GM23338 (cell line): ENCODE measurements at regions not wholly inside any gene's neighbourhood (a gene's known extent, or its start where the extent isn't known, plus 50 kb on each side); places are given as distances from the start of the nearest gene placed in this dataset.

Source experiments
- ATAC-seq: fragments of 200-7000 bp; cut with Tn5 transposase; 3 replicates; pipeline ENCODE4 v1.9.1; 2020
- DNase-seq: peaks from one replicate; pipeline ENCODE4 v3.0.0-alpha.2; 2015; ENCODE audit warnings: low spot score
- H2AFZ ChIP-seq: fragments of 200-600 bp; sonication (generic); 2 replicates; pipeline ENCODE4 v1.8.0; 2016; ENCODE audit warnings: antibody characterized with exemption, mild to moderate bottlenecking, moderate library complexity
- H3F3A ChIP-seq: fragments of 200-600 bp; sonication (generic); replicated peaks from 2 replicates; pipeline ENCODE4 v1.8.0; 2017; ENCODE audit warnings: antibody characterized with exemption, mixed run types, low read depth
- H3K27ac ChIP-seq: fragments of 200-600 bp; sonication (generic); 2 replicates; pipeline ENCODE4 v1.6.1; 2016; ENCODE audit warnings: low read depth
- H3K27me3 ChIP-seq: fragments of 200-600 bp; sonication (generic); 2 replicates; pipeline ENCODE4 v1.8.0; 2016; ENCODE audit warnings: mild to moderate bottlenecking, mixed run types, moderate library complexity; ENCODE audit not compliant: insufficient read depth
- H3K36me3 ChIP-seq: fragments of 200-600 bp; sonication (generic); 2 replicates; pipeline ENCODE4 v1.8.0; 2016; ENCODE audit warnings: mild to moderate bottlenecking; ENCODE audit not compliant: insufficient read depth
- H3K4me1 ChIP-seq: fragments of 200-600 bp; sonication (generic); 2 replicates; pipeline ENCODE4 v1.8.0; 2016; ENCODE audit warnings: mild to moderate bottlenecking, moderate library complexity; ENCODE audit not compliant: insufficient read depth
- H3K4me2 ChIP-seq: fragments of 200-600 bp; sonication (generic); 2 replicates; pipeline ENCODE4 v1.7.1; 2017; ENCODE audit warnings: mixed run types
- H3K4me3 ChIP-seq: fragments of 200-600 bp; sonication (generic); 2 replicates; pipeline ENCODE4 v1.6.1; 2016; ENCODE audit warnings: mixed run types
- H3K79me2 ChIP-seq: fragments of 200-600 bp; sonication (generic); replicated peaks from 2 replicates; pipeline ENCODE4 v1.8.0; 2017; ENCODE audit warnings: mild to moderate bottlenecking; ENCODE audit not compliant: insufficient read depth
- H3K9me2 ChIP-seq: fragments of 200-600 bp; sonication (generic); 2 replicates; pipeline ENCODE4 v1.8.0; 2017; ENCODE audit not compliant: insufficient read depth
- H4K20me1 ChIP-seq: fragments of 200-600 bp; sonication (generic); replicated peaks from 2 replicates; pipeline ENCODE4 v1.8.0; 2017; ENCODE audit warnings: mild to moderate bottlenecking; ENCODE audit not compliant: insufficient read depth
- H3K27ac Mint-ChIP-seq: 2 replicates; pipeline ENCODE4 v1.8.0; 2020; ENCODE audit warnings: inconsistent platforms, mild to moderate bottlenecking, moderate library complexity, mixed read lengths
- H3K27me3 Mint-ChIP-seq: 3 replicates; pipeline ENCODE4 v1.8.0; 2022; ENCODE audit warnings: low read depth, mild to moderate bottlenecking, moderate library complexity, mixed read lengths, inconsistent platforms; ENCODE audit not compliant: insufficient read depth, poor library complexity
- H3K36me3 Mint-ChIP-seq: 3 replicates; pipeline ENCODE4 v1.8.0; 2021; ENCODE audit warnings: low read depth, mild to moderate bottlenecking, inconsistent platforms, moderate library complexity, mixed read lengths
- H3K4me1 Mint-ChIP-seq: 3 replicates; pipeline ENCODE4 v1.8.0; 2020; ENCODE audit warnings: mild to moderate bottlenecking, inconsistent platforms, mixed read lengths
- H3K4me3 Mint-ChIP-seq: 3 replicates; pipeline ENCODE4 v1.8.0; 2021; ENCODE audit warnings: moderate library complexity, mild to moderate bottlenecking, inconsistent platforms, mixed read lengths
- H3K9me3 Mint-ChIP-seq: 3 replicates; pipeline ENCODE4 v1.8.0; 2020; ENCODE audit warnings: moderate library complexity, mild to moderate bottlenecking, inconsistent platforms, mixed read lengths
- CREB1 ChIP-seq: fragments of 250-450 bp; sonication (Bioruptor Pico); IDR thresholded peaks from 2 replicates; pipeline ENCODE4 v1.5.0; 2020; ENCODE audit warnings: low read depth, mild to moderate bottlenecking, moderate library complexity
- CTCF ChIP-seq, 2 experiments: fragments of 200-600 bp in 1 of 2; sonication (generic) in 1 of 2; conservative IDR thresholded peaks; 2 replicates each; pipeline versions ENCODE4 v1.5.1 to v1.6.1; 2016 to 2017; ENCODE audit warnings: antibody characterized with exemption in 2 of 2, low read depth in 2 of 2, mild to moderate bottlenecking in 2 of 2, moderate library complexity in 1 of 2
- EZH2 ChIP-seq: fragments of 200-600 bp; sonication (generic); IDR thresholded peaks from one replicate; pipeline ENCODE4 v1.8.0; 2017; ENCODE audit warnings: antibody characterized with exemption, mild to moderate bottlenecking, low read depth; ENCODE audit not compliant: unreplicated experiment
- EZH2phosphoT487 ChIP-seq: fragments of 200-600 bp; sonication (generic); IDR thresholded peaks from one replicate; pipeline ENCODE4 v1.8.1; 2018; ENCODE audit warnings: antibody characterized with exemption; ENCODE audit not compliant: unreplicated experiment
- JUNB ChIP-seq: IDR thresholded peaks from one replicate; pipeline ENCODE4 v1.6.1; 2016; ENCODE audit warnings: antibody characterized with exemption; ENCODE audit not compliant: unreplicated experiment
- STAT1 ChIP-seq: IDR thresholded peaks from one replicate; pipeline ENCODE4 v1.6.1; 2016; ENCODE audit warnings: antibody characterized with exemption; ENCODE audit not compliant: unreplicated experiment
- ZNF114 ChIP-seq: fragments of 250-450 bp; sonication (Bioruptor Pico); IDR thresholded peaks from 2 replicates; pipeline ENCODE4 v1.5.0; 2020; ENCODE audit warnings: mild to moderate bottlenecking, moderate library complexity
- ZNF462 ChIP-seq: fragments of 250-450 bp; sonication (Bioruptor Pico); IDR thresholded peaks from 2 replicates; pipeline ENCODE4 v1.5.0; 2020; ENCODE audit warnings: mild to moderate bottlenecking, moderate library complexity

- H3K9me3 Mint-ChIP-seq = peaks cover 20% of the 10 kb centered on the region
- TF ChIP-seq CREB1 (CRISPR knock-in tag) (no peak), CTCF (conservative IDR thresholded peaks at IDR 0.05; ENCODE audit: low read depth in 2 of 2) (no peak), EZH2phosphoT487 (no peak), ZNF114 (no peak), ZNF462 (CRISPR knock-in tag) (no peak), STAT1 (no peak), EZH2 (no peak), JUNB (no peak)
- no peak overlapping the region; the same call in 1 of the 2 replicates for H3K27ac Mint-ChIP-seq
- Histone ChIP-seq H3K27ac (no peak overlapping the region), H3K4me1 (no peaks in the 10 kb centered on the region; the same call in 1 of the 2 replicates), H2AFZ (peak overlapping the region; percentile 52; the same call in 1 of the 2 replicates), H3K79me2 (no peaks in the 10 kb centered on the region), H3K9me2 (peaks cover 16% of the 10 kb centered on the region), H4K20me1 (no peaks in the 10 kb centered on the region), H3F3A (no peaks in the 10 kb centered on the region), H3K4me2 (no peak overlapping the region), H3K4me3 (no peak overlapping the region), H3K27me3 (no peaks in the 10 kb centered on the region), H3K36me3 (no peaks in the 10 kb centered on the region)
- no peak for ATAC-seq
- H3K4me3 Mint-ChIP-seq = no peak overlapping the region
- no peak for DNase-seq
- peaks cover 4% of the 10 kb centered on the region for H3K27me3 Mint-ChIP-seq
- H3K36me3 Mint-ChIP-seq = no peaks in the 10 kb centered on the region
- peaks cover 8% of the 10 kb centered on the region for H3K4me1 Mint-ChIP-seq
Observed at GRCh38 chr19:31554360-31554759, 205.1 kb upstream of the TSHZ3 start.
